GM23248 (cell line): ENCODE measurements at regions not wholly inside any gene's neighbourhood (a gene's known extent, or its start where the extent isn't known, plus 50 kb on each side); places are given as distances from the start of the nearest gene placed in this dataset.

Experiments
- EZH2 ChIP-seq: fragments of 200-600 bp; sonication (generic); IDR thresholded peaks from 2 replicates; pipeline ENCODE4 v1.6.1; 2018; ENCODE audit warnings: antibody characterized with exemption, mild to moderate bottlenecking; ENCODE audit not compliant: insufficient read depth, poor library complexity, severe bottlenecking
- EZH2phosphoT487 ChIP-seq: fragments of 200-600 bp; sonication (generic); IDR thresholded peaks from 2 replicates; pipeline ENCODE4 v1.6.1; 2018; ENCODE audit warnings: antibody characterized with exemption, moderate library complexity, mild to moderate bottlenecking, low read depth; ENCODE audit not compliant: insufficient read depth

DNA sequence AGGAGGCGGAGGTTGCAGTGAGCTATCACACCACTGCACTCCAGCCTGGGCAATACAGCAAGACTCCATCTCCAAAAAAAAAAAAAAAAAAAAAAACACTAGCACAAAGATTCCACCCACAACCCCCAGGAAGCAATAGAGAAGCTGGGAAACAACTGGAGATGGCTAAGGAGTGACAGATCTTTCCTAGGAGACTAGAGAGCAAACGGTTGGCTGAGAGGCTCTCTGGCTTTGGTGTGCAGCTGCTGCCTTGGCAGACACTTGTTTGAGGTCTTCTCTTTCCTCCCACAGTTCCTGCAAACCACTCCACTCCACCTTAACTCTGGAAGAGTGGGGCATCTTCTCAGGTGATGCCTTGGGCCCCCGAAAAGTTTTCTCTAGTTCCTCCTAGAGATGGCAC, 78.5 kb upstream of the LANCL2 start:
- TF ChIP-seq EZH2 (no peak), EZH2phosphoT487 (no peak)
